HG02623 (cell line): ENCODE measurements at regions not wholly inside any gene's neighbourhood (a gene's known extent, or its start where the extent isn't known, plus 50 kb on each side); places are given as distances from the start of the nearest gene placed in this dataset.

Source experiments
- ATAC-seq: cut with Tn5 transposase; IDR thresholded peaks from one replicate; pipeline ENCODE4 v1.9.1; 2021; ENCODE audit warnings: moderate library complexity; ENCODE audit not compliant: unreplicated experiment

DNA sequence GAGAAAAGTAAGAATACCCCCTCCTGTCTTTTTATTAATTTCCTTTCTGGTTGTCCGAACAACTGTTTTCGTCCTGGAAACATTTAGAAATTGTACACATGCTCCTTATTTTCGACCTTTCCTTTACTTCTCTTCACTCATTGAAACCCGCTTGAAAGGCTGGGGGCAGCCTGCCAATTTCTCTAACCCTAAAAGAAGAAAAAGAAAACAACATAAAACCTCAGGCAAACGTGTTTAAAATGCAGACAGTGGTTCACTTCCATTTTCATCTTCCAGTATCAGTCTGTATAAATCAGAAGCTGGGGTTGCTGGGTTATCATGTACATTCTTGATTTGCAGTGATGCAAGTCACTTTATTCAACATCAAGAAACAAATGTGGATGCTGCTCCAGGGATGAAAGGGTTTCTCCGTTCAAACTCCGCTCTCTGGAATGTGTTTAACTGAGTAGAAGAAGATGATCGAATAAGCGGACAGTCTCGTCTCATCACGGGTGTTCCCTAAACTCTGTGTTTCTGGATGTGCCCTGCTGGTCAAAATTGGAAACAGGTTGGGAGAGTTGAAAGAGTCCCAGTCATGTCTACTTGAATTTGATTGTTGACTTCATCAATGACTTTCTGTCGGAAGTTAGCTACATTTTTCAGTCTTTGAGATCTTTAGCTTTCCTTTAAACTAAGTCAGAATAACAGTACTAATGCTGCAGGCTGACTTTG is 1042.2 kb downstream of the BCL11B start:
- ATAC-seq, result no peak

DNA sequence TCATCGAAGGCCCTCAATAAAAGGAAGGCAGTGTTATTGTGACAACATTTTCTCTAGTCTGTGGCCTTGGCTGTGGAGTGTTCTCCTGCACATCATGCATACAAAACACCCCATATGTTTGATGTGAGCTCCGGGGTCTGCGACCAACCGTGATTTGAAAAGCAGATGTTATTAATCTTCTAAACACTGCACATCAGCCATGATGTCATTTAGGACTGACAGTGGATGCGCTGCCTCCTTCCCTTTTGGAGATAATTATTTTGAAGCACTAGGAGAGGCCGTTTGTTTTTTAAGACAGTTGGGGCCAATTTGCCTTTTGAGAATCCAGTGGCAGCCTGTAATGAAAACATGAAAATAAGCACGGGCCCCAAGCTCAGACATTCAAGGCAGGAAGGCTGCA is 1041.6 kb downstream of the BCL11B start:
- ATAC-seq, result no peak

DNA sequence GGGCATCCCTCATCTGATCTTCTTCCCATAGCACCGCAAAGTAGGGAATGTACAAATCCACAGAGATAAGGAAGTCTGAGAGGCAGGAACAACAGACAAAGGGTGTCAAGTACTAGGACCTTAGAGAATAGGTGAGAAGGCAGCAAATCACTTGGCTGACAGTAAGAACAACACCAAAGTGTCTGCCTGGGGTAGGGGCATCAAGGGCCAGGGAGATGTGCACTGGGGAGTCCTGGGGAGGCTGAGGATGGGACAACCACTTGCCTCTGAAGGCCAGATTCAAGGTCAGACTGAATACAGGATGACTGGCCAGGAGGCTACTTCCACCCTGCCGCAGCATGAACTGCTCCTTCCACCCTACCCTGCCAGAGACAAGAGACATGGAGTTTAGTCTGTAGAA is 1040.8 kb downstream of the BCL11B start:
- no peak for ATAC-seq

DNA sequence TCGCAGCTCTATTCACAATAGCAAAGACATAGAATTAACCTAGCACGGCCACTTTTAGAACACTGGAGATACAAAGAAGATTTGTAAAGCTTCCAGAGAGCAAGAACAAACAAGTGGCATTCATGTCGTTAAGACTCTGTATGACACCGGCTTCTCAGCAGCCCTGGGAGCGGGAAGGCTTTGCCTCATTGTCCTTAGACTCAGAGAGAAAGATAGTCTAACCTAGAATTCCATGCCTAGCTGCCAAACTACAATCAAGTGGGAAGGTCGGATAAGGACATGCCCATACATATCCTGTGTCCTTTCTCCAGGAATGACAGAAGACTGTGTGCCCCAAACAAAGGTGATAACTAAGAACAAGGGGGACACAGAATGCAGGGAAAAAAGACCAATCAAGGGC is 1038.3 kb downstream of the BCL11B start:
- ATAC-seq, result no peak

DNA sequence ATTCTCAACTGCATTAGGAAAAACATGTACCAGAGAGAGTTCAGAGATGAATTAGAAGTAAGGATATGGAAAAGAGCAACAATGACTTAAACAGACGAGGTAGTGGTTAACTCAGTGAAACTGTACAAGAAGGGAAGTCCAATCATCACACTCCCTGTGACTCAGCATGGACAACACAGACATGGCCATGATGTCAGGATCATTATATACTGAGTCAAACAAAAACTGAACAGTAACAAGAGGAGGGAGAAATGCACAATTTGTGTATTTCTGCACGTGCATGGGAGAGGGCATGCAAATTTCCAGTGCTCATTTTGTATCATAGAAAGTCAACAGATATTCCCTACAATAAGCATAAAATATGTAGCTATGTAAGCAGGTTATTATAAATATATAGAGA is 1037.8 kb downstream of the BCL11B start:
- ATAC-seq, result no peak

DNA sequence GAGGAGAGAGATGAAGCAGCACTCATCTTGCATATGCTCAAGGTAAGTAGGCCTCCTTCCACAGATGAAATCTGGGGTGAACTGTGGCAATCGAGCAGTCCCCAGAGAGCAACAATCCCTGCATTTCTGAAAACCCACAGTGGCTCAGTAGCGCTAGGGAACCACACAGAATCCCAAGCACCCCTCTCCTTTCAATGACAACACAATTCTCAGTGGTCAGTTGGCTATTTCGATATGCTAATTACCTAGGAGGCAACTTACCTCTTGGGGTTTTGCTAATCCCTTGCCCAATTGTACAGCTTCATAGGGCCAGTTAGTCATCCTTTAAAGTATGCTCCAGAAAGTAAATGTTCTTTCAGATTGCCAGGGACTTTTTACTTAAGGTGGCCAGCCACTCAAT is 1035.7 kb downstream of the BCL11B start:
- no peak for ATAC-seq

DNA sequence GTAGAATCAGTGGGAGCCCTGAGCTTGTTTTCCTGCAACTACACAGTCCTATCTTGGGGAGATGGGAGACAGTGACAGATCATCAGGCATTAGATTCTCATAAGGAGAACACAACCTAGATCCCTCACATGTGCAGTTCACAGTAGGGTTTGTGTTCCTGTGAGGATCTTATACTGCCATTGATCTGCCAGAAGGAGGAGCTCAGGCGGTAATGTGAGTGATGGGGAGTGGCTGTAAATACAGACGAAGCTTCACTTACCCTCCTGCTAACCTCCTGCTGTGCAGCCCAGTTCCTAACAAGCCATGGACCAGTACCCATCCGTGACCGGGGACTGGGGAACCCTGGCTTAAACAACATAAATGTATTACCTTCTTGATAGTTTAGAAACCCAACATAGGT is 1034.1 kb downstream of the BCL11B start:
- no peak for ATAC-seq

DNA sequence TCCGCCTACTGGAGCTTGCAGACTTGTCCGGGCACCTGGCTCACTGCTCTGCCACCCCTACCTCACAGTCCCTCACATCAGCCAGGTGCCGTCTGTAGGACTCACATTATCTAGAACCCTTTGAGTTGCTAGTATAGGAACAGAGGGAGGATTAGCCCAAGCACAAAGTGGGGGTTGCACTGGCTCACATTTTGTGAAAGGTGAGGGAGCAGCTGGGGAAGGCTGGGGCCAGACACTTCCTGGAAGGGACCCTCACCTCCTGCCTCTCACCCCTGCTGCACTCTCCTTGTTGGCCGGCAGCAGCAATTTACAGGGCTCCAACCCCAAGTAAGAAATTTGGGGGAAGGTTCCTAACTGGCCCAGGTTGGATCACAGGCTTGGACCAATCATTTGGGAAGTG is 1031.6 kb downstream of the BCL11B start:
- no peak for ATAC-seq

DNA sequence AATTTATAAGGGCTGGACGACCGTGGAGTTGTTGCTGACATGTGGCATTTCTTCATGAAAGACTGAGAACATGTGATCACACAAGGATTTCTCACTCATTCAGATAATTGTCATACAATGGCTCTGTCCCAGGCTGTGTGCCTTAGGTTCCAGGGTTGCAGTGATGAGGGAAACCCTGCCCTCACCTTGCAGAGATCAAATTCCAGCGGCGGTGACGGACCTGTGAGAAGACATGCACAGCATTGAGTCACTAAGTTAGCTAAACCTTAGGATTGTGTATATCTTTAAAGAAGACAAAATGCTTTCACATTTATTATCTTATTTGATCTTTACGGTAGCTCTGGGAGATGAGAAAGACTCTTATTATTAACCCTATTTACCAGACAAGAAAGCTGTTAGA is 1029.1 kb downstream of the BCL11B start:
- no peak for ATAC-seq

DNA sequence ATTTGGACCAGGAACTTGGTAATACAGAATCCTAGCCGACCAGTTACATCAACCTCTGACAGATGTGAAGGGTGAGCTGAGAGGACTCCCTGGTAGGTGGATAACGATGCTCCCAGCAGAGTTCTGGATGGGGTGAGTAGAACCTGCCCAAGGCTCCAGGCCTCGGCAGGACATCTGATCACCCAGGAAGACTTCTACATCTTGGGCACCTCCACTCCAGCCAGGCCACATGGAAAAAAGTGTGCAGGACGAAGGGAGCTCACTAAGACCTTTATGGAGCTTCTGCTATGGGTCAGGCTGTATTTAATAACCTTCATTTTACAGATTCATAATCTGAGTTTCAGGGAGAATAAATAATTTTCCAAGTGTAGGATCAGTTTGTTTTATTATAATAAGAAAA is 1028.7 kb downstream of the BCL11B start:
- ATAC-seq, result no peak

DNA sequence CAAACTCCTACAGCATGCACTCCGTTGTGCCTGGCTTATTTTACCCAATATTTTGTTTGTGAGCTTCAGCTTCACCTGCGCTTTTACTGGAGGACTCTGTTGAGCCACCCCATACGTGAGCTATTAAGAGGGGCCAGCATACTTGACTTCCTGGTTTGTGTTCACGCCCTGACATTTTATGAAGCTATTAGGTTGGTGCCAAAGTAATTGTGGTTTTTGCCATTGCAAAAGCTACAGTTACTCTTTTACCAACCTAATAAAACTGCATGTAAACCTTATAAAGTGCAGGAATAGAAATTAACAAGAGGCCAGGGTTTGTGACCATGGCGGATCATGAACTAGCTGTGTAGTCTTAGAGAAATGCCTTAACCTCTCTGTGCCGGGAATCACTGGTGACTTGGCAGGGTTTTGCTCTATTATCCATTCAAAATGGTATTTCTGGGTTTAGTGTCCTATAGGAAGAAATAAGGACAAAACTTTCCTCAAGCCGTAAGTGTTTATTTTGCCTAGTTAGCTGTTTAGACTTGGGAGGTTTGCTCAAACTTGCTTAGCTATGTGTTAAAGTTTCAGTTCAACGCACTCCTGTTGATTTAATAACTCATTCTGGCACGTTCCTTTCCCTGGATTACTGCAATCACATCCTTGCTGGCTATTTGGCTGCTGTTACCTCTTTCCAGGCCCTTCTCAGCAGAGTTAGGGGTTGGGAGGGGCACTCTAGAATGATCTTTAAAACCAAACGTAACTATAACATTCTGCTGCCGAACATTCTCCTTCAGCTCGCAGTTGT is 1027.6 kb downstream of the BCL11B start:
- no peak for ATAC-seq

DNA sequence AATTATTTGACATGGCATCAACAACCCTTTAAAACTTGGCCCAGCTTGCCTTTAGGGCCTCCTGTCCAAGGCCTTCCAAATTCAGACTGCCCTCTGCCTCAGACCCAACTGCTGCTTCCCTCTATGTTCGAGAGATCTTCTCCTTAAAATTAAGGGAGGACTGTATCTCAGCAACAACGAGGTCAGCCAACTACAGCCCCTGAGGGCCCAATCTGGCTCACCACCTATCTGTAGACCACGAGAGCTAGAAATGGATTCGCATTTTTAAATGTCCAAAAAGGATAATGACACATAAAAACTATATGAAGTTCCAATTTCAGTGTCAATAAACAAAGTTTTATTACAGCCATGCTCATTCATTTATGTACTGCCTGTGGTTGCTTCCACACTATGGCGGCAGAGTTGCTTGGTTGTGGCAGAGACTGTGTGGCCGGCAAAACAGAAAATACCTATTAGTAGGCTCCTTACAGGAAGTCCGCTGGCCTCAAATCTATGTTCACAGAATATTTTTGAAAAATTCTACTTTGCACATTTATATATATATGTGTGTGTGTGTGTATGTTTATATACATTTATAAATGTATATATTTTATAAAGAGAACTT is 1026.9 kb downstream of the BCL11B start:
- ATAC-seq, result no peak

DNA sequence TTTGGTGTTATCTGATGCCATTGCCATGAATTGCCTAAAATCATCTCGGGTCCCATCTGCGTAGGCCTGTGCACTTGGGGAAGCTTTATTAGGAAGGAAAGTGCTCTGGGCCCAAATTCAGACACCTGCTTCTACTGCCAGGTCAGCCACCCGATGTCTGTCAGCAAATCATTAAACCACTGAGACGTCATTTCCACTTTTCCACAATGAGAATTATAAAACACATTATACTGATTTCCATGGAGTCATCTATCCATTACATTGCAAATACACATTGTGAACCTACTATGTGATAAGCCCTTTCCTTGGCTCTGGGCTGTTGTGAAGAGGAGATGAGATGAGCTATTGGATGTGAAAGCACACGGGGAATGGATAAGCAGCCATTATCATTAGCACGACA is 1022.9 kb downstream of the BCL11B start:
- no peak for ATAC-seq

DNA sequence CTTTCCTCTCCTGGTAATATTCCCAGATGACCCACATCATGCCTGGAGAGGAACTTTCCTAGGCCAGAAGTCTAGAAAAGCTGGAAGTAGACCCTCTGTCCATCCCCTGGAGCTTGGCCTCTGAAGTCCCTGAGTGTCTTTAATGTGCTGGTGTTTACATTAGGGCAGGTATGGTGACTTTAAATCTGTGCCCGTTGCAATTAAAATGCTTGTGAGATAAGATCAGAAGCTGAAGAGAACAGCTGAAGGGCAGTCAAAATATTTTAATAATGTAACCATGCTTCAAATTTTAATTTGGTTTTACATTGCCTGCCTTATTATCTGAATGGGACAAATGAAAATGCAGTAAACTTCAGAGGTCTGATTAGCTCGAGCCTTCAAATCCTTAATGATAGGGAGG is 1022.5 kb downstream of the BCL11B start:
- ATAC-seq, result no peak

DNA sequence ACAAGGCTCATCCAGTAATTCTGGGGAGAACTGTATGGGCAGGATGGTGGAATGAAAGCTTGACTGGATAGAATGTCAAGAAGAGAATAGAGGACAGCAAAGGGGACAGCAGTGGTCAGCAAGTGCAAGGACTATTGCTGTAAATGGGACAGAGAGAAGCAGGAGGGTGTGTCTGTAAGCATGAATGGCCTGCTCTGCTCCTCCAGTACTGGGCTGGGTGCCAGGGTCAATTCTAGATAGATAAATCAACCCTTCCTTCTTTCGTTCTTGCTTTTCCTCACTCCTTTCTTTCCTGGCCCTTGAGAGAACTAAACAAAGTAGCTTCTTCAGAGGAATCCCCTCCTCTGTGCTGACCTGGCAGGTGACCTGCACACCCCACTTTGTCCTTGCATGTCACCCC is 1019.2 kb downstream of the BCL11B start:
- no peak for ATAC-seq

DNA sequence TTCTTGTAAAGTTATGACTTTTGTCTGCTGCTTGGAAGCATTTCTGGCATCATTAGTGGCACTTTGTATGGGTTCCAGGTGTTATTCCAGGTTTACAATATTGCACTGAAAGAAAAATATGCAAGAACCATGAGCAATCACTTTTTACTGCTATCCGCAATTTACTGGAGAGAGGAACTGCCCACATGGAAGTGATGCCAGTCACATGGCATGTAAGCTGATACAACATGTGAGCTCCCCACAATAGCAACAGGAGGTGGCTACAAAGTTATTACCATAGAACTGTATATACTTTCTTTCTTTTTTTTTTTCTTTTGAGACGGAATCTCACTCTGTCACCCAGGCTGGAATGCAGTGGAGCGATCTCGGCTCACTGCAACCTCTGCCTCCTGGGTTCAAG is 1012.1 kb downstream of the BCL11B start:
- no peak for ATAC-seq

DNA sequence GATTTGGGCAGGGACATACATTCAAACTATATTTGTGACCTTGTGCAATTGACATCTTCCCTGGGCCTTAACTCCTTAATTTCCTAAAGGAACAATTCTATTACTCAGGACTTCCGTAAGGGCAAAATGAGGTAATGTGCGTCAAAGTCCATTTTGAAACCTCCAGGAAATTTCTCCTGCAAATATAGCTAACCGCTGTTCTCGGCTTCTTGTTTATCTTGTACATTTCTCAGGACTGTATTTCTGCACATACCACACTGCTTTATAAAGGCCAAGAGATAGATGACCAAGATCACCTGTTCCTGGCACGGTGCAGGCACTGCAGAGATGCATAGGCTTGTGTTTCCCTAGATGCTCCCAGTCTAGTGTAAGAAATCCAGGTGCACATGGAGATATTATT is 1009.4 kb downstream of the BCL11B start:
- ATAC-seq, result no peak

DNA sequence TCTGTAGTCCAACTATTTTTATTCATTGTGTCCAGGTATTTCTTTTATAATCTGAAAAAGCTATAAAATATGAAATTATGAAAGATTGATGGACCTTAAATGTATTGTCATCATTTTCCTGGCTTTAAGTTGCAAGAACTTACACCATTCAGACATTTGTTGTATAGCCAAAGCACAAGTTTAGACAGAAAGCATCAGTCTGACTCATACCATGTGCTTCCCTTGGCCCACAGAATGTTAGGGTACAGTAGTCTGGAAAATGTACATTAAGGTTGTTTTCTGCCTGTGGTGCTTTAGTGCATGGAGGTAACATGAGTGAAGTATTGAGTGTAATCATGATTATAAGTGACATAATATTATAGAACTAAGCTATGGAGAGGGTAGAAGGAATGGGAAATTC is 1002.5 kb downstream of the BCL11B start:
- no peak for ATAC-seq

DNA sequence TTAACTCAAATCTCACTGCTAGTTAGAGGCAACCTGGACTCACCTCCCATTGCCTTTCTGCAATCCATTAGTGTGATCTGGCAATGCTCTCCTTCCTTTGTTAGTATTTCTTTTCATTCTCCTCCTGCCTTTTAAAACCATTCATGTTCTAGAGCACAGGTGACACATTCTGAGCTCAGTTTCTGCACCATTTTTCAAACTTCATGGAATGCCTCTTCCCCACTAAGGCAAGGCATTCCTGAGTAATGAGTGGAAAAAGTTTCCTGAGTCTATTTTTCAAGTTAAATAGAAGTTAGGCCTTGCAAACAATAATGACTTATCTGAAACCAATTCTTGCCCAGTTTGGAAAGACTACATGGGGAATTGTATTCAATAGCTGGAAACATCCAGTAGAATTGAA is 1001.8 kb downstream of the BCL11B start:
- ATAC-seq, result no peak

DNA sequence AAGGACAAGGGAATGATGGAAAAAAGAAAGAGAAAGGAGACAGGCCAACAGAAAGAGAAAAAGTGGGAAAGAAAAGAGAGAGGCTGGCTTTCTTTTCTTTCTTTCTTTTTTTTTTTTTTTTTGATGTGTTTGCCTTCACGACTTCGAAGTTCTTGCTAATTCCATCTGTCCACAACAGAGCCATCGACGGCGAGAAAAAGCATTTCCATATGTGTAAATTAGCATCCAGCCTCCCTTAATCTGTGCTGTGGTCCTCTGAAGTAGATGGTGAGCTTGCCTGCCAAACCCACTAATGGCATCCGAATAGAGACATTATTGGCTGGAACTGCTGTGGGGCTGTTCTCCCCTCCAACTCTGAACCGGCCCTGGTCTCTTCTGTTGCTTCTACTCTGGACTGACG is 997.4 kb downstream of the BCL11B start:
- ATAC-seq, result no peak

DNA sequence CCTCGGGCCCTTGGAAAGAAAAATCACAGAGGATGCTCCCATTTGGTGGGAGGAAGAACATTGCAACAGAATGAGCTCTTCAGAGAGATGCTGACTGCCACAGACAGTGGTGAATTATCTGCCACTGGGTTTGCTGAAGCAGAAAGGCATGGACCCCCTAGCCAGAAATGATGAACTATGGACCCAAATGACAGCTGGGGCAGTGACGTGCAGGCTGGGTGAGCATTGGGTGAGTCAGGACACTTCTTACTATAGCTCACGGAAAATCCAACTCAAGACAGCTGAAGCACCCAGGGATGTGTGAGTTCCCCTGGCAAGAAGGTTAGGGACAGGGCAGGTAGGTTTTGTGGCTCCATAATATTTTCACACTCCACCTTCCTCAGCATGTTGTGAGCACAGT is 993.2 kb downstream of the BCL11B start:
- ATAC-seq, result no peak

DNA sequence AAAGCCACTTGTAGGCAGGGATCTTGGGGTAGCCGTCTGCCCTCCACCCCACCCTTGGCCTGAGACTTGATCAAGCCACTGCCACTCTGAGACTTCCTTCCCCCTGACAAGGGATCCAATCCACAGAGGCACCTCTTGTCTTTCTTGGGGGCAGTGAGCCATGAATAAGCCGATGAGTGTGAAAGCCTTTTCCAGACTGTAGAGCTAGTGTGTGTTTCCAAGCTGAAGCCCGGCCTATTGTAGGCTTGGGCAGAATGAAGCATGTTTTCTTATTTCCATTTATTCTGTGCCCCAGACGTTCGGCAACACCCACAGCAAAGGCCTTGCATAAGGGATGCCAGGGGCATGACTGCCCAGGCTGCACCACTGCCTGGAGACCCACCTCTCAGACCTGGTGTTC is 991.6 kb downstream of the BCL11B start:
- ATAC-seq, result no peak
